ENCODE measurements at regions not wholly inside any gene's neighbourhood (a gene's known extent, or its start where the extent isn't known, plus 50 kb on each side); places are given as distances from the start of the nearest gene placed in this dataset.
"Not testable (repeated sequence)": the region's sequence is repeated elsewhere in the genome, so short reads cannot be mapped to it uniquely, and the experiment has no call there.

- DNase-seq, result no peak
- in situ Hi-C loops (cut with MboI; ENCODE audit: low pct_unique_long_range_greater_than_20kb, low sequenced_read_pairs), result no loop called here
Measured at GRCh38 chr15:84402856-84403608, 167.5 kb downstream of the GOLGA6L4 start.

- DNase-seq; in situ Hi-C loops (cut with MboI; ENCODE audit: low pct_unique_long_range_greater_than_20kb, low sequenced_read_pairs): not testable (repeated sequence)
Measured at GRCh38 chr15:84409357-84409756, 173.8 kb downstream of the GOLGA6L4 start.

DNA sequence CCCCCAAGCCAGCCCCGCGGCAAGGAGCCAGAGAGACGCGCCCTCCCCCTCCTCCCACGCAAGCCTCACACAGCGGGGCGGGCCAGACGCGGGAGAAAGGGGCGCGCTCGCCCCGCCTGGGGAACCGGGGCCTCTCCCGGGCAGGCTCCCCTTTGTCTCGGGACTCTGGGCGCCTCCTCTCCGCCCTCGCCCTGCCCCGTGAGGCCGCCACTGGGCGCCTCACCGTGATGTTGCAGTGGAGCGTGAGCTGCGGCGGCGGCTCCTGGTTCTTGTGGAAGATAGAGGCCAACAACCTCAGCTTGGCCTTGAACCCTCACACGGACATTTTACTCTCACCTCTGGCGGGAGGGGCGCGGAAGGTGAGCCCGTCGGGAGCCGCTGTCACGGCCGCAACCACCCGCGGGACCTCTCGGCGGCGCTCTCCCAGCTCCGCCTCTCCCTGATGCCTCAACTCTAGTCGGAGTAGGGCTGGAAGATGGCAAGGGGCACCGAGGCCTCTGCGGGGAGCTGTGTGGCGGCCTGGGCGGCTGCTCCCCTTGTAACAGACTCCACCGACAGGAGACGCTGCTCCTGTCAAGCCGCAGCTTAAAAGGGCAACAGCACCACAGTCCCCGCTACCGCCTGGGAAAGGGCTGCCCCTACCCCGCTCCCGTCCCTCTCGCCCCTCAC is 179.2 kb upstream of the ZSCAN2 start:
- DNase-seq; in situ Hi-C loops (cut with MboI; ENCODE audit: low pct_unique_long_range_greater_than_20kb, low sequenced_read_pairs): not testable (repeated sequence)

- peak; percentile 9 for DNase-seq
- in situ Hi-C loops (cut with MboI; ENCODE audit: low pct_unique_long_range_greater_than_20kb, low sequenced_read_pairs), result not testable (repeated sequence)
Measured at GRCh38 chr15:84425327-84425726, 175.5 kb upstream of the ZSCAN2 start.

DNA sequence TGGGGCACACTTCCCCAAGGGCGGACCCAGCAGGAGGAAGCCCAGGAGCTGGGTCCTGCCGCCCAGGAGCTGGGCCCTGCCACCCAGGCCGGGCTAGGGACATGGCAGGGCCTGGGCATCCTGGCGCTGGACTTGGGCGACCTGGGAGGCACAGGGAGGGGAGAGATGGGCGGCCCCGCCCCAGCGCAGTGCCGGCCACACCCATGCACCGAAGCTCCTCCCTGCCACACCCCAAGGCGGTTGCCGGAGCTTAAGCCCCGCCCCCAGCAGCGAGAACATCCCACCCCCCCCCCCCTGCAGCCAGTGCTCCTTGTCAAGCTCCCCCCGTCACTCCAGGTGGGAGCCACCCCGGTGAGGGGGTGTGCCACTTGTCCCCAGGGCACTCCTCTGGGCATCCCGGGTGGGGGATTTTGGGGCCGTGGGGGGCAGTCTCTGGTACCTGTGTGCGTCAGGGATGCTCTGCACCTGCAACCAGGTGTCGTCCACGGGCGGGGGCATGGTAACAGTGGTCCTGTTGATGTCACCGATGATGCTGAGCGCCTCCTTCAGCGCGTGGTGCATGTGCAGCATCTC is 127.4 kb upstream of the ZSCAN2 start:
- in situ Hi-C loops (cut with MboI; ENCODE audit: low pct_unique_long_range_greater_than_20kb, low sequenced_read_pairs); DNase-seq: not testable (repeated sequence)

- DNase-seq; in situ Hi-C loops (cut with MboI; ENCODE audit: low pct_unique_long_range_greater_than_20kb, low sequenced_read_pairs): not testable (repeated sequence)
Measured at GRCh38 chr15:84476364-84477033, 124.3 kb upstream of the ZSCAN2 start.

GRCh38 chr15:84477550-84477949 is 123.3 kb upstream of the ZSCAN2 start:
- DNase-seq; in situ Hi-C loops (cut with MboI; ENCODE audit: low pct_unique_long_range_greater_than_20kb, low sequenced_read_pairs): not testable (repeated sequence)

DNA sequence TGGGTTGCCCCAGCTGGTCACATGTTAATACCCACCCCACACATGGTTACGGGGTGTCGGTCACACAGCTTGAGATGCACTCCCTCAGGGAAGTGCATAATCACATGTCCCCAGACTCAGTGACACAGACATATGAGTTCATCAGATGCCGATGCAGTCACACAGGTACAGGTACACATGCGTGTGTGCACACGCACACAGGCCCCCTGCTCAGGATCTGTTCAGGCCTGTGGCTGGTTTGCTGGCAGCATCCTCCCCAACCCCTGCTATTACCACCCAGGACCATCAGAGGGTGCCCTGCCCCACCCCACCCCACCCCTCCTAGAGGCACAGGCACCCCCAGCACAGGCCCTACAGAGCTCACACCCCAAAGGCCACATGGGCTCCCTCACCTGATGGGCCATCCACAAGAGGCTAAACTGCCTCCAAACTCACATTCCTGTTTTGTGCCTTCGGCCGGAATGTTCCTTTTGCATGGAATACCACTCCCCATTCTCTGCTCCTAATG is 120.6 kb upstream of the ZSCAN2 start:
- DNase-seq; in situ Hi-C loops (cut with MboI; ENCODE audit: low pct_unique_long_range_greater_than_20kb, low sequenced_read_pairs): not testable (repeated sequence)

DNA sequence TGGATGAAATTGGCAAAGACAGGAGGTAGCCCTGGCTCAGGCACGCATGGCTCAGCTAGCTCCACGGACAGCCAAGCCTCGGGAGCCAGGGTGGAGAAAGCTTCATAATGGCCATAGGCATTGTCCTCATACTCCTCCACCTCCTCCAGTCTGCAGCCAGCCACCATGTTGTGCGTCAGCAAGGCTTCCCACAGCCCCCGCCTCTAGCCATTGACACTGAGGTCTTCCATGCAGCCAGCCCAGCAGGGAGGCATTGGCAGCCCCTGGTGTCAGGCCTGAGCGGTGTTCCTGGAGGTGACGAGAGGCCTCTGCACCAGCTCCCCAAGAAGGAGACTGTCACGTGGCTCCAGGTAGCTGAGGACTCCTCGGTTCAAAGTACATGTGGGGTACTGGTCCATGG is 117.0 kb upstream of the ZSCAN2 start:
- DNase-seq; in situ Hi-C loops (cut with MboI; ENCODE audit: low pct_unique_long_range_greater_than_20kb, low sequenced_read_pairs): not testable (repeated sequence)

GRCh38 chr15:84500165-84500889 is 100.5 kb upstream of the ZSCAN2 start:
- DNase-seq; in situ Hi-C loops (cut with MboI; ENCODE audit: low pct_unique_long_range_greater_than_20kb, low sequenced_read_pairs): not testable (repeated sequence)

DNA sequence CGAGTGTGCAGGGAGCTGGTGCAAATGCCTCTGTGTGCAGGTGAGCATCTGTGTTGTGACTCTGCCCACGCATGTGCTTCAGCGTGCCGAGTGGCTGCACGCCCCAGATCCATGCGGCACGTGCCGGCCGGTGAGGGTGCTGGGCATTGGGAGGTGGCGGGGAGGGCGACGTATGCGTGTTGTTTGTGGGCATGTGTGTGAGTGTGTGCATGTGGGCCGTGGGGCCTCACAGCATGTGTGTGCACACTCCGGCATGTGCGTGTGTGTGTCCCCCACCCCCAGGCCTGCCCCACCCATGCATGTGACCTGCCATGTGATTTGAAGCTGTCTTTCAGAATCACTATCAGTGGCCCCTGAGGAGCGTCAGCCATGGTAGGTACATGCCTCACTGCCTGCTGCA is 97.7 kb upstream of the ZSCAN2 start:
- in situ Hi-C loops (cut with MboI; ENCODE audit: low pct_unique_long_range_greater_than_20kb, low sequenced_read_pairs); DNase-seq: not testable (repeated sequence)

DNA sequence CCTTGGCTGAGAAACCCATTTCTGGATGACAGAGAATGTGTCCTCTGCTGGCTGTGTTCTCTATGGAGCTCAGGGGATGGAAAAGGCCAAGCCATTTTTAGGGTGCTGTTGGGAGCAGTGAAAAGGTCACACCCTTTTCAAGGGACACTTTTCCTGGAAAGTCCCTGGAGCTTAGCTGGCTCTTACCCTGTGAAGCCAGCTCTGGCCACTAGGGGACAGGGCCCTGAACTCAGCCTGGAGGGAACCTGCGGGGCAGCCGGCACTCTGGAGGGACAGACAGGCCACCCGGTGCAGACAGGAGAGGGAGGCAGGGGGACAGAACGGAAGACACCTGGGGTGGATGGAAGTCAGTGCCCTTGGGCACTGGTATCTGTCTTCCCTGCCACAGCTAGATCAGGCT is 95.3 kb upstream of the ZSCAN2 start:
- DNase-seq; in situ Hi-C loops (cut with MboI; ENCODE audit: low pct_unique_long_range_greater_than_20kb, low sequenced_read_pairs): not testable (repeated sequence)

- in situ Hi-C loops (cut with MboI; ENCODE audit: low pct_unique_long_range_greater_than_20kb, low sequenced_read_pairs); DNase-seq: not testable (repeated sequence)
Measured at GRCh38 chr15:84512324-84512723, 88.5 kb upstream of the ZSCAN2 start.

GRCh38 chr15:84516773-84517172 is 84.0 kb upstream of the ZSCAN2 start:
- in situ Hi-C loops (cut with MboI; ENCODE audit: low pct_unique_long_range_greater_than_20kb, low sequenced_read_pairs); DNase-seq: not testable (repeated sequence)

- DNase-seq; in situ Hi-C loops (cut with MboI; ENCODE audit: low pct_unique_long_range_greater_than_20kb, low sequenced_read_pairs): not testable (repeated sequence)
Measured at GRCh38 chr15:84525491-84526344, 75.1 kb upstream of the ZSCAN2 start.

GRCh38 chr15:84530751-84531150 is 70.1 kb upstream of the ZSCAN2 start:
- DNase-seq; in situ Hi-C loops (cut with MboI; ENCODE audit: low pct_unique_long_range_greater_than_20kb, low sequenced_read_pairs): not testable (repeated sequence)

DNA sequence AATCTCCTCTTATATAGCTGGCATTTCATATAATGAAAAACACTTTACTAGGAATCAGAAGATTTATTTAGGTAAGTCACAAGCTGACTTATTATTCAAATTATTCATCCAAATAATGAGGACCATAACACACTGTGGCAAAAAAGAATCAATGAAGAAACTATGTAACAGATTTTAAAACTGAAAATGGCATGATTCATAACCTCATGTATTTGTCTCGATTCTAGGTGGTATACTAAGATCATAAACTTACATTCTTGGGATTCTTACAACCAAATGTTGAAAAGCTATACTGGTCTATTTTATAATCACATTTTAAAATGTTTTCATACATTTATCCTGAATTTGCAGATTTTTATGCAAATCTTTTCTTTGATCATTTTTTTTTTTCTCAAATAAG is 69.6 kb upstream of the ZSCAN2 start:
- DNase-seq; in situ Hi-C loops (cut with MboI; ENCODE audit: low pct_unique_long_range_greater_than_20kb, low sequenced_read_pairs): not testable (repeated sequence)

Data from KBM-7 (cell line).